ELR (cell line): ENCODE measurements at regions not wholly inside any gene's neighbourhood (a gene's known extent, or its start where the extent isn't known, plus 50 kb on each side); places are given as distances from the start of the nearest gene placed in this dataset.

Experiments used
- DNase-seq: peaks from one replicate; pipeline ENCODE4 v3.0.0-alpha.2; 2015; ENCODE audit warnings: low read depth

DNA sequence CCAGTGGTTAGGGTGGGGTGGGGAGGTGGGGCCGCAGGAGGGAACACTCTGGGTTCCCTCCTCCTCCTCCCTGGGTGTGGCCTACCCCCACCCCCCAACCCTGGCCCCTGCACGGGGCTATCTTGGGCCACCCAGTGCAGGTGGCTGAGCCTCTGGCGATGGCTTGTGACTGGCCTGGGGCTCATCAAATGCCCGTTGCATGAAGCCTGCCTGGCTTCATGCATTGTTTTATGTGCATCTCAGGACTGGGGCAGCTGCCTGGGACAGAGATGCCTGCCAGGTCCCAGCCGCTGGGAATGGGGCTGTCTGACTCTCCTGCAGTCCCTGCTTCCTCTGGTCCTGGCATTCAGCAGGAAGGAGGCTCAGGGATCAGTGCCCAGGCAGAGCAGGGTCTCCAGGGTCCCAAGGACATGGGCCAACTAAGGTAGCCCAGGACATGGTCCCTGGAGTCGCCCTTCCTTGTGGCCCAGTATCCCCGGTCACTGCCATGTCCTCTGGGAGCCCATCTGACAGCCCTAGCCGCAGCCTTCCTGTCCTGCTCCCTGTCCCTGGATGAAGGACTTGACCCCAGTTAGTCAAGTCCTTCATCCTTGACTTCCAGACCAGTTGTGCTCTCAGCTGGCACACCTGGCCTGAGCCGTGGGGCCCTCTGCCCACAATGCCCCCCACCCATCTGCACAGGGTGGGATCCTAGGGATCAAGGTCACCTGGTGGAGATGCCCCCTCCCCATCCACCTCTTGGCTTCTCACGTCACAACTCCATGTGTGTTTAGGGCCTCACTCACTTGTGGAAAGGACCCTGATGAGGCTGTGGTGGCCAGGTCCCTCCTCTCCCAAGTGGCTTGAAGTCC, 112.1 kb upstream of the FGF3 start:
- DNase-seq = no peak

DNA sequence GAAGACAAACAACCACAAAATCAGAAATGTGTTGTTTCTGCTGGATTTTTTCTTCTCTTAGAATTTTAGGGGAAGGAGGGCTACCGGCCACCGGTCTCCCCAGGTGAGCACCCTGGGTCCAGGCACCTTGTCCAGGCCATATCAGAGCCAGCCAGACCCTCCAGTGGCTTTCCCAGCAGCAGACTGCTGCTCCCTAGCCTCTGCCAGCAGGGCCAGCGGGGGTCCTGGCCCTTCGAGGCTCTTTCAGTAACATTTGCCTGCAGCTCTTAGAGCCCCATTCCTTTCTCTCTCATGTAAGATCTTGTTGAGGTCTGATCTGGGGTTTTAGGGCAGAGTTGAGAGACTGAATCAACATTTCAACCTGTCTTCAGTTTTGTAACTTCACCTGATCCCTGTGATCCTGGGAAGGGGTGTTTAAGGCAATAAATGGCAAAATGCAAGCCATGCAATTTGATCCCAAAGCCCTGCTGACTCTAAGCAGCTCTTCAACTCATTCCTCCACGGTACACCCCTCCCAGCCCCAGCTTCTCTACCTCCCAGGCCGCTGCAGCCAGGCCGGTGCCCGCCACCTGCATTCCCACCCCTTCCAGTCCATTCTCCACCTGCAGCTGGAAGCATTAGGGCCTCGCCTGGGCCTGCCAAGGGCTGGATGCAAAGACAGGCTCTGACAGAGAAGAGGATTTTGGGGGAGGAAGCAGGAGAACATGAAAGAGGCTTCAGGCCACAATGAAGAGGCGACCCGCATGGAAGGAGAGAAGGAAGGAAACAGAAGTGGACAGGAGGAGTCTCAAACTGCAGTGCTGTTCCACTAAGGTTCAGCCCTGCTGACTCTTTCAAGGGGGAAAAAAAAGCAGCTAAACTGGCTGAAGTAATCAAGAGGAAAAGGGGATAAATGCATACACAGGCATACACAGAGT, 113.0 kb upstream of the FGF3 start:
- no peak for DNase-seq

DNA sequence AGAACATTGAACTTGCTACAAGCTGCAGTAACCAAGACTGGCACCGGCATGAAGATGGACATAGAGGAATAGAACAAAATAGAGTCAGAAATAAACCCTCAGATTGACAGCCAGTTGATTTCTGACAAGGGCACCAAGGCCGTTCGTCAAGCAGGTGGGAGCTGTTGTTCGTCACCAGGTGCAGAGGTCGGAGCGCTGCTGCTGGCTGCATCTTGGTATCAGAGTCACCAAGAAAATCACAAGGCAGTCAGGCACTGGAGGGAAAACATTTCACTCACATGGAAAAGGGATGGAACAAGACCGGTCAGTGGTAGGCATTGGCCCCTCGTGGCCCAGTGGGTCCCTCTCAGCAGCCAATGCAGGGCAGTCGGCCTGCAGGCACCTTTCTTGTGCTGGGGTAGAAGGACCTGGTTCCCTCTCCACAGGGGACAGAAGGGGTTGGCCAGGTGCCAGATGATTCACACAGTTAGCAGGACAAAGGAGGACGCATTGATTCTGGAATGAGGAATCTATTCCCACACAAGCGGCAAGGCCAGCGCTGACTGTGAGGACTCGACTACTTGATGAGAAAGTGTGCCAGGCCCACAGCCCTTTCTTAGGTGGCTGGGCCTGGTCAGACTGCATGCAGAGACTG, 115.8 kb upstream of the FGF3 start:
- peak; percentile 36 for DNase-seq

DNA sequence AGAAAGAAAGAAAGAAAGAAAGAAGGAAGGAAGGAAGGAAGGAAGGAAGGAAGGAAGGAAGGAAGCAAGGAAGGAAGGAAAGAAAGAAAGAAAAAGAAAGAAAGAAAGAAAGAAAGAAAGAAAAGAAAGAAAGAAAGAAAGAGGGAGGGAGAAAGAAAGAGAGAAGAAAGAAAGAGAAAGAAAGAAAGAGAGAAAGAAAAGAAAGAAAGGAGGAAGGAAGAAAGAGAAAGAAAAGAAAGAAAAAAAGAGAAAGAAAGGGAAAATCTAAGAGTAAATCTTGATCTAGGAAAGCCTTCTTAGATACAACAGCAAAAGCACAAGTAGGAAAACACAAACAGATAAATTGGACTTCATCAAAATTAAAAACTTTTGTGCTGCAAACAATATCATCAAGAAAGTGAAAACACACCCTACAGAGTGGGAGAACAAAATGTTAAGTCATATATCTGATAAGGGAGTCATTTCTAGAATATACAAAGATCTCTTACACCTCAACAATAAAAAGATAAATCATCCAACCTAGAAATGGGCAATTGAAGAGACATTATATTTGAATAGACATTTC, 116.8 kb upstream of the FGF3 start:
- DNase-seq = no peak

DNA sequence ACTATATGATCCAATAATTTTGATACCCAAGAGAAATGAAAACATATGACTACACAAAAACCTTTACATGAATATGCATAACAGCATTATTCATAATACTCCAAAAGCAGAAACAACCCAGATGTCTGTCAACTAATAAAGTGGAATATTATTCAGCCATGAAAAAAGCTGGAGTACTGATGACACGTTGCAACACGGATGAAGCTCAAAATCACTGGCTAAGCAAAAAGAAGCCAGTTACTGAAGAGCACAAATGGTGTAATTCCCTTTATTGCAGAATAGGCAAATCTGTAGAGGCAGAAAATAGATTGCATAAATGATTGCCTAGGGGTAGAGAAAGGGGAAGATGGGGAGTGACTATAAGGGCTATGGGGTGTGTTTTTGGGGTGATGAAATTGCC, 117.6 kb upstream of the FGF3 start:
- no peak for DNase-seq

DNA sequence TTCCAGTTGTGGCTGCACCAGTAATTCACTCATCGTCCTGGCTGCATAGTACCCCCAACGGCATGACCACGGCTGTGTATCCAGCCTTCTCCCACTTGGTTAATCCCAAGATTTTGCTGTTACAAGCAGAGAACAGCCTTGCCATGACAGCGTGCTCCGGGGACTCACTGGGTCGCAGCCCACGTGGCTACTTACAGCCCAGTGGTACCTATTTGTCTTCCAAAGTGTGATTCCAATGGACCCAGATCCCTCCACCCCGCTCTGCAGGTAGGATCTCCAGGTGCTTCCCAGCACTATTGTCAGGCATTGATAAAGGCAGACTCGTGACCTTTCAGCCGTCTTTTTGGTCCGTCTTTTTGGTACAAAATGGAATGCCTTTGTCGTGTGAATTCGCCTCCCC, 119.0 kb upstream of the FGF3 start:
- DNase-seq = no peak

DNA sequence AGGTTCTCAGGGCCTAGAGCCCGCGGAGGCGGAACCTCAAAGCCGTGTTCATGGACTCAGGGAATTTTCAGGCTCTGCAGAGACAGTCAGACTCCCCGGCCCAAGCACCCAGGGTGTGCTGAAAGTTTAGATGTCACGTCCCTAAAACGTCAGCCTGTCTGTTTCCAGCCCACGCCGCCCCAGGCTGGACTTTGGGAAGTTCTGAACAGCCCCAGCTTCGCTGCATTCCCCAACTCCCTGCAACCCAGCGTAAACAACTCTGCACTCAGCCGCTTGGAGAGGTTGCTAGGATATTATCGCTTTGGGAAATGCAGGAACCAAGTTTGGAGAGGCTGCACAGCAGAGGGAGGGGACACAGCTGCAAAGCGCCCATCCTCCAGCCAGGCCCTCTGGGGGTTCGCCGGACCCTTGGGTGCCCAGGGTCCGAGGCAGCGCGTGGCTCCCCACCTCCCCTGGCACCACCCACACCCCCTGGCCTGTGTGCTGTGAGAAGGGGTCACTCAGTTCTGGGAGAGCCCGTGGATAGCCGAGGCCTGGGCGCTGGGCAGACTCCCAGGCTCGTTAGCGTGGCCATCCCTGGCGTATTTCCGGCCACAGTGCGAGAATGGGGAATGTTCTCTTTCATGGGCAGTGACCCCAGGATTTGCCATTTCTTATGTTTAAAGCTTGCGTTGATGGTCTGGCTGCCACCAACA, 120.5 kb upstream of the FGF3 start:
- no peak for DNase-seq

DNA sequence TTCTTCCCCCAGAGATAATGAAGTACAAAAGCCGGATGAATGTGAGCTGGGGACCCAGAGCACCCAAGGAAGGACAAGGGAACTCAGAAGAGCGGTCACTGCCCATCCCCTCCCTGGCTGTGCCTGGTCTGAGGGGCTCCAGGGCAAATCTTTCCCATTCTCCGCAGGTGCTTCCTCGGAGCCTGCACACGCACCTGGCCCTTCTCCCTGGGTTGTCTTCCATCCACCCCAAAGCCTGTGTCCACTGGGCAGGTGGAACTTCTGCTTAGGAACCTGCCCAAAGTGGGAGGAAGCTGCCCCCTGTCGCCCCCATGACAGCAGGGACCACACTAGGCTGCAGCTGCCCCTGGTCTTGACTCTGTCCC, 121.0 kb upstream of the FGF3 start:
- DNase-seq = no peak

DNA sequence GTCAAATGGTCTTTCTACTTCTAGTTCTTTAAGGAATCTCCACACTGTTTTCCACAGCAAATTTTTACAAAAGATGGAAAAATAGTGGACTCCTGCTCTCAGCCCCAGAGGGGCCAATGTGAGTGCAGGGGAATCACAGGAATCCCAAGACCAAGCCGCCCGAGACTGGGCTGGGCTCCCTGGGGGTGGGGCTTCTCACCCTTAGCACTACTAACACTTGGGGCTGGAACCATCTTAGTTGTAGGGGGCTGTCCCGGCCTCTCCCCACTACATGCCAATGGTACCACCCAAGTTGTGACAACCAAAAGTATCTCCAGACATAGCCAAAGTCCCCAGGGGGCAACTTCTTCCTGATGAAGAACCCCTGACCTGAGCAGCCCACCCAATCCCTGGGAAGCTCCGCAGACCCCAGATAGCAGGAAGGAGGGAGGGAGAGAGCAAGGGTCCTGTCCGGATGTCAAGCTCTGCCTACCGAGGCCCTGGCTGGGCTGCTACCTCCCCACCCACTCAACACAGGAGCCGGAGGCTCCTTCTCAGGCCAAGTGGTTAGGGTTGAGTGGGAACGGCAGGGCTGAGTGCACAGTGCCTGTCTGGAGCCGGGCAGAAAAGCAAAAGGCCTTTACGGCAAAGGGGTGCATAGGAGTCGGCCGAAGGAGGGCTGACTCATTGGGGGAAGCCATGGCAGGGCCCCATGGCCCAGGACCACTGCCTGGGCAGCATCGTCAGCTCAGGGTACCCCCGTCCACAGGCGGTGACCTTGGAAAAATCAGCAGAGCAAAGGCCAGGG, 122.5 kb upstream of the FGF3 start:
- DNase-seq = no peak

DNA sequence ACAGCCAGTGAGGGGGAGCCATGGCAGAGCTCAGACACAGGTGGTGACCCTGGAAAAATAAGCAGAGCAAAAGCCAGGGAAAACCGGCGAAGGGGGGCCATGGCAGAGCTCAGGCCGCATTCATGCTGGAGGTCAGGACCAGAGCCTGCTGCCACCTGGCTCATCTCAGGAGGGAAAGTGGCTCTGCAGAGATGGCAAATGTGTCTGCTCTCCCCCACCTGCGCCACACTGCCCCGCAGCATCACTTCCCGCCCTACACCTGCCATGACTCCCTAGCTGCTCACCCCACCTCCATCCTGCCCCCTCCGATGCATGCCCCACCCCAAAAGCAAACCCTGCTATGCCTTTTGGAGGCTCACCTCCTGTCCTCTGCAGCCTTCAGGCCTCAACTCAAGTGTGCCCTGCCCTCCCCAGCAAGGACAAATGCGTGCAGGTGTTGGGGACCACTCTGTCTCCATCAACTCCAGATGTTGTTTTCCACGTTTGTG, 123.2 kb upstream of the FGF3 start:
- no peak for DNase-seq

DNA sequence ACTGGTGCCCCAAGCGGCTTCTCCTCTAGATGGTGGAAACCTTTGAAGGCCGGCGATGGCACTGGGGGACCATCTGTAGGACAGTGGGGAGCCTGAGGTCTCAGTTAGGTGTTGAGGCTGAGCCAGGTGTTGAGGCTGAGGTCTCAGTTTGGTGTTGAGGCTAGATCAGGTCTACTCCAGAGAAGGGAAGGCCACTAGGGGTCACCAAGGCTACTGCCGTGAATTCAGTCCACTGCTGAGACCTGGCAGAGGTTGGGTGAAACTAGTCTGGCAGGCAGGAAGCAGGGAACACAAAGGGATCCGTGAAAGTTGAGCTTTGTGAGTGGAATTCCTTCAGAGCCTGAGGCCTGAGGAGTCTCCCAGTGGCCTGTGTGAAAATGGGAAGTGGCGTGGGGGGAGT, 123.8 kb upstream of the FGF3 start:
- DNase-seq = peak; percentile 40

DNA sequence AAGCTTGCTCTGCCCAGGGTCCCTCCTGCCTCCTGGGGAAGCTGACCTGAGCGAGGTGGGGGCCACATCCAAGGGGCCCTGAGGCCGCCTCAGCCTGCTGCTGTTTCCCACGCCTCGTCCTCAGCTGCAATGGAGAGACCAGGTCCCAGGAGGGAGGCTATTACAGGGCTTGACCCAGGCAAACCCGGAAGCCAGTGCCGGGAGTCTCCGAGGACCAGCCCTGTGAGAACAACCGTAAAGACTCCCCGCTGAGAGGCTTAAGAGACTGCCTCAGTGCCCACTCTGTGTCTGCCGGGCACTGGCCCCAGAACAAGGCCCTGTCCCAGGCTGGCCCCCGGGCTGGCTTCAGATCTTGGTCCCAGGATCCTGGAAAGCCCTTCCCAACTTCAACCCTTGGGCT, 124.3 kb upstream of the FGF3 start:
- DNase-seq = no peak

DNA sequence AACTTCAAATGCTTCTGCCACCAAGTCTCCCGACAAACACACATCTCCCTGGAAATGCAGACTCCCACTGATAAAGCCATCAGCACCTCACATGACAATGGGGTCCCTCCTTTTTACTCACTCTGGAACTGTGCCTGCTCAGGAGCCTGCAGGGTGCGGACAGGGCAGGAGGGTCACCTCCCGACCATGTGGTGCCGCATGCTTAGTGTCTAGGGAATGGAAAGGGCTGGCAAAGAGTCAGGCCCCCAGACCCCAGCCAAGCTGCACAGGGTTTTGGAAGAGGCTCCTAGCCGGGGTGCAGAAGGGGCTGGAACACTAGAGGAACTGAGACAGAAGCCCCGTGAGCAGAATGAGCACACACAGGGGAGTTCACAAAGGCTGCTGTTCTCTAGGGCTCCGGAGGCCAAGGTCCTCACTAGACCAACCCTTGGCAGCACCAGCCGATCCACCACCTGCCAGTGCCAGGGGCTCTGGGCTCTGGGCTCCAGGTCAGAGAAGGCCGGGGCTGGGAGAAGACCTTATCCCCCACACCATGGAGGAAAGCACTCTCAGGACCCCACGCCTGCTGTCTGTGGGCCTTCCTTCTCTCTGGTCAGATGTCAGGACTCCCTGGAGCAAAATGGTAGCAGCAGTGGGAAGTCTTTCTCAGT, 125.1 kb upstream of the FGF3 start:
- DNase-seq = no peak

DNA sequence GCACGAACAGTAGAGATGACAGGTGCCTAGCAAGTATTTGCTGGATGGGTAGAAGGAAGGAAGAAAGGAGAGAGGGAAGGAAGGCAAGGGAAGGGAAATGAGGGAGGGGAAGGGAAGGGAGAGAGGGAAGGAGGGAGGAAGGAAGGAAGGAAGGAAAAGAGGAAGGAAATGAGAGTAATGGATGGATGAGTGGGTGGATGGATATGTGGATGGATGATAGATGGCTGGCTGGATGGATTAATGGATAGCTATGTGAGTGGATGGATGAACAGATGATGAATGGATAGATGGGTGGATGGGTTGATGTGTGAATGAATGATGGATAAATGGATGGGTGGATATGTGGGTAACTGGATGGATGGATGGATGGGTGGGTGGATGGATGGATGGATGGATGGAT, 125.9 kb upstream of the FGF3 start:
- no peak for DNase-seq

DNA sequence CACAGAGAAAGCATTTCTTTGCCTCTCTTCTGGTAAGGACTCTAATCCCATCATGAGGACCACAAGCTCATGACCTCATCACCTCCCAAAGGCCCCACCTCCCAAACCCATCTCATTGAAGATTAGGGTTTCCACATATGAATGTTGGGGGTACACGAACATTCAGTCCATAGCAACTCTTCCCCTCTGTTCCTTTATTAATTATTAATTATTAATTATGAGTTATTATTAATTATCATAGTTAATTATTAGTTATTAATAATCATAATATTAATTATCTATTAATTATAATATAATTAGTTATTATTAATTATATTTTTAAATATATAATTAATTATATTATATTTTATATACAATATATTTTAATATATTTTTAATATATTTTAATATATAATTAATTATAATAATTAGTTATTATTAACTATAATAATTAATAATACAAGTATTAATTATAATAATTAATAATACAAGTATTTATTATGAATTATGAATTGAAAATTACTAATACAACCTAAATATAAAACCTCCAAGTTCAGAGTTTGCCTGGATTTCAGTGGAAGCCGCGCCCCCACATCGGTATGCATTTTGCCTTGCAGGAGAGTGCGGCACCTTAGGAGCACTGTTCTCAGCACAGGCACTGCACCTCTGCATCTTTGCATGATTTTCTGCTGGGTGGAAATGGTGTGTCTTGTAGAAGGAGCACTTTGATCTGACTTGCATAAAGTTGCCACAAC, 128.0 kb upstream of the FGF3 start:
- DNase-seq = peak; percentile 19

DNA sequence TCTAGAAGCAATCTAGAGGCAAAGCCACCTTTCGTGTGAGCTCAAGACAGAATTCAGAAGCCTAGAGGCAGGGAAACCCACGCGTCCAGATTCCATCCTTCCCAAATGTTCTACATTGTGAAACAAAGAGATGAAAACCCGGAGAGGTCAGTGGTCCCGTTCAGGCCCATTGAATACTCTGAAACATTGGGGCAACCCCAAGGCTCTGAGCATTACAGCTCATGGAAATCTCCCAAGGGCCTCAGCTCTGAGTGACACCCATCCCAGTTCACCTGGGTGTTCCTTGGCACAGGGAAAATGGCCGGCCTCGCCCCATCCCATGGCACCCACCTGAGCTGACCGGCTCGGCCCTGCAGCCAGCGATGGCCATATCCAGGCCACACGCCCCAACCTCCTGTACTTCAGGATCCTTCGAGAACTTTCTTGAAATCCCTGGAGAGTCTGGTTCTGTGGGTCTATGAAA, 128.6 kb upstream of the FGF3 start:
- no peak for DNase-seq

DNA sequence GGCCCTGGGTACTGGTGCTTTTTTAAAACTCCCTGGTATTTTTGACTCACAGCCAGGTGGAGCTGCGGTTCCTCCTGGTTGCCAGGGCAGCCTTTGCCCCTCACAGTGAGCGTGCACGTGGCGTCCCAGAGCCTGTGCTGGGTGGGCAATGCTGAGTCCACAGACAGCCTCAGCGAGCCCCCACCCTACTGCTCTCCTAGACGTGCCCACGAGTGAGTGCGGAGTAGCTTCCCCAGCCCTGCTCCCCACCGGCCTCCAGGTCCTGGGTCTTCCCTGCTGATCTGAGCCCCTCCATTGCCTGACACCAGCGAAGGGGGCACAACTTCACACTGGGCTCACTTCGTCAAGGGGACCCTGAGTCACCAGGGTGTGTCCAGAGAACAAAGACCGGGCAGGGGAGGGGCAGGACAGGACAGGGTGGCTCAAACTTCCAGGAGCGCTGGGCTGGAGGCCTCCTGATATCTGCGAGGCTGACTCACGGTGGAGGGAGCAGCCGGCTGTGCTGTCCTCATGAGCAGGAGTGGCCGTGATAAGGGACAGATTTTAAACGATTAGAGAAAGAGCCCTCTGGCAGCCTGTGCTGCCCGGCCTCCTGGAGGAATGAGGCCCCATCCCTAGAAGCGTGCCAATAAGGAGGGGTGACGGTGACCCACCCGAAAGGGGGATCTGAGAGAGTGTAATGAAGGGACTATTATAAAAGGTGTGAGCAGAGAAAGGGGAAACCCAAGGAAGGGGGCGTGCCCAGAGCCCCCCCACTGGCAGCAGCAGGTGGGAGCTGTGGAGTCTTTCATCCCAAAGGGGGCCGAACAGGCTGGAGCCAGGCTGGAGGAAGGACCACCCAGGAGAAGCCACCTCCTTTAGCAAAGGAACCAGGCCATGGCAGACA, 129.3 kb upstream of the FGF3 start:
- DNase-seq = peak; percentile 78

DNA sequence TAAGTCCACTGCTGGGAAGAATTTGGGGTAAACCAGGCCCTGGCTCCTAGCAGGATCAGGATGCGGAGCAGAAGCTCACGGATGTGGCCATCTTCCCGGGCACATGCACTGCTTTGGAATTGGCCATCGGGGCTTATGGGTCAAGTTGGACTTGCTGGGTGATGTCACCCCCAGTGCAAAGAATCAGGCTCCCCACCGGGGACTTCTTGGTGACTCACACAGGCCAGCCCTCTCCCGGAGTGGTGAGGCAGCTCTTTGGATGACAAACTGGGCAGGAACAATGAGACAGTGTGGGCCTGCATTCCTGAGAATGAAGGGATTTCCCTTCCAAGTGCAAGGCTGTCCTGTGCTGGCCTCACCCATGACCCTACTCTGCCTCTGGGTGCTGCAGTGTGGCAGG, 128.8 kb upstream of the ANO1 start:
- peak; percentile 96 for DNase-seq
